A673 (cell line): ENCODE measurements at regions not wholly inside any gene's neighbourhood (a gene's known extent, or its start where the extent isn't known, plus 50 kb on each side); places are given as distances from the start of the nearest gene placed in this dataset.

ENCODE experiments used
- BruUV-seq: library from RNA; stranded (reverse); fragments of 400-500 nt; replicated peaks from 2 replicates; lab custom pipeline; 2021; lab: Mats Ljungman, UMichigan
- CTCF ChIA-PET: fragments of 300-600 bp; sonication (Branson Sonifier 250); formaldehyde crosslinking; loops from one replicate; lab custom pipeline; 2022; ENCODE audit warnings: antibody characterized with exemption; lab: Charles Lee
- POLR2A ChIA-PET: fragments of 300-600 bp; sonication (Branson Sonifier 250); formaldehyde crosslinking; loops from one replicate; lab custom pipeline; 2022; ENCODE audit warnings: antibody characterized with exemption; ENCODE audit not compliant: low non-redundant PET; lab: Charles Lee
- DNase-seq: peaks from one replicate; pipeline ENCODE4 v3.0.0-alpha.2; 2015; ENCODE audit warnings: low spot score
- H3K27ac ChIP-seq: fragments of 200-600 bp; sonication (generic); 2 replicates; pipeline ENCODE4 v1.5.1; 2016; ENCODE audit warnings: mixed run types, low read depth, mild to moderate bottlenecking, mixed read lengths, antibody characterized with exemption, low read length; ENCODE audit not compliant: poor library complexity, severe bottlenecking
- H3K27me3 ChIP-seq: fragments of 200-600 bp; sonication (generic); replicated peaks from 2 replicates; pipeline ENCODE4 v1.6.1; 2017; ENCODE audit warnings: mixed run types, low read depth, mild to moderate bottlenecking, mixed read lengths, antibody characterized with exemption, low read length; ENCODE audit not compliant: insufficient read depth, poor library complexity
- H3K36me3 ChIP-seq: fragments of 200-600 bp; sonication (generic); 2 replicates; pipeline ENCODE4 v1.6.1; 2016; ENCODE audit warnings: mixed run types, mild to moderate bottlenecking, mixed read lengths, antibody characterized with exemption, low read length; ENCODE audit not compliant: insufficient read depth, poor library complexity, severe bottlenecking
- H3K4me1 ChIP-seq: fragments of 200-600 bp; sonication (generic); 2 replicates; pipeline ENCODE4 v1.6.1; 2017; ENCODE audit warnings: mixed run types, mild to moderate bottlenecking, mixed read lengths, antibody characterized with exemption, low read length; ENCODE audit not compliant: insufficient read depth, poor library complexity, severe bottlenecking
- H3K4me3 ChIP-seq: fragments of 200-600 bp; sonication (generic); 2 replicates; pipeline ENCODE4 v1.5.1; 2016; ENCODE audit warnings: low read depth, mixed run types, mild to moderate bottlenecking, mixed read lengths, low read length; ENCODE audit not compliant: poor library complexity, severe bottlenecking
- H3K9me3 ChIP-seq: fragments of 200-600 bp; sonication (generic); 2 replicates; pipeline ENCODE4 v1.6.1; 2016; ENCODE audit warnings: mixed run types, low read depth, mild to moderate bottlenecking, mixed read lengths, antibody characterized with exemption, low read length; ENCODE audit not compliant: poor library complexity, severe bottlenecking
- CTCF ChIP-seq: fragments of 300-800, 200-600 bp; sonication (generic); conservative IDR thresholded peaks from 2 replicates; pipeline ENCODE4 v1.5.1; 2017; ENCODE audit warnings: low read depth, mild to moderate bottlenecking, antibody characterized with exemption, low read length, moderate library complexity, mixed read lengths
- EZH2 ChIP-seq: fragments of 200-600 bp; sonication (generic); IDR thresholded peaks from 2 replicates; pipeline ENCODE4 v1.6.1; 2017; ENCODE audit warnings: borderline replicate concordance, low read depth, mild to moderate bottlenecking, mixed read lengths, antibody characterized with exemption, low read length; ENCODE audit not compliant: poor library complexity, severe bottlenecking
- intact Hi-C: fragments of 100-400 bp; cut with micrococcal nuclease; formaldehyde crosslinking; loops from one replicate; pipeline ENCODE4 v1.10.0; 2022; ENCODE audit not compliant: unreplicated experiment

GRCh38 chr13:99869830-99870229 lies 101.7 kb downstream of the ZIC5 start:
- TF ChIP-seq CTCF (no peak), EZH2 (no peak)
- DNase-seq, result no peak
- ChIA-PET POLR2A (no interaction called here), CTCF (no interaction called here)
- intact Hi-C loops, result no loop called here
- H3K36me3 ChIP-seq, result no peaks in the 10 kb centered on the region
- H3K27me3 ChIP-seq, result no peaks in the 10 kb centered on the region
- no peaks in the 10 kb centered on the region for H3K9me3 ChIP-seq
- peaks cover 61% of the 10 kb centered on the region for H3K4me1 ChIP-seq
- no peak overlapping the region for H3K4me3 ChIP-seq
- no TSS peak for BruUV-seq
- H3K27ac ChIP-seq, result no peak overlapping the region

- no peak for DNase-seq
- Histone ChIP-seq H3K27me3 (no peaks in the 10 kb centered on the region), H3K4me3 (no peak overlapping the region), H3K9me3 (no peaks in the 10 kb centered on the region), H3K36me3 (no peaks in the 10 kb centered on the region), H3K4me1 (peaks cover 63% of the 10 kb centered on the region), H3K27ac (no peak overlapping the region)
- ChIA-PET POLR2A (no interaction called here), CTCF (no interaction called here)
- intact Hi-C loops, result no loop called here
- no TSS peak for BruUV-seq
- TF ChIP-seq CTCF, result no peak
- no peak for TF ChIP-seq EZH2
These were observed 102.8 kb downstream of the ZIC5 start for GRCh38 chr13:99868767-99869166.

- CTCF ChIA-PET, result no interaction called here
- Histone ChIP-seq H3K4me3 (no peak overlapping the region), H3K4me1 (peaks cover 69% of the 10 kb centered on the region), H3K9me3 (no peaks in the 10 kb centered on the region), H3K27me3 (no peaks in the 10 kb centered on the region), H3K36me3 (no peaks in the 10 kb centered on the region), H3K27ac (no peak overlapping the region)
- no TSS peak for BruUV-seq
- TF ChIP-seq CTCF (no peak), EZH2 (no peak)
- no peak for DNase-seq
- POLR2A ChIA-PET, result no interaction called here
- intact Hi-C loops, result no loop called here
These were observed 103.9 kb downstream of the ZIC5 start for GRCh38 chr13:99867535-99868257.
